Heart left ventricle (tissue), 16 donors: ENCODE measurements at regions not wholly inside any gene's neighbourhood (a gene's known extent, or its start where the extent isn't known, plus 50 kb on each side); places are given as distances from the start of the nearest gene placed in this dataset.

Source experiments
- ATAC-seq, 4 donors: fragments of 200-7000 bp; cut with Tn5 transposase; one replicate each; pipeline ENCODE4 v1.9.1; 2020 to 2022; ENCODE audit warnings: moderate library complexity in 4 of 4, mild to moderate bottlenecking in 3 of 4, moderate number of reproducible peaks in 1 of 4
- DNase-seq, 5 donors: peaks; one replicate each; pipeline ENCODE4 v3.0.0-alpha.2; 2020
- H3K27ac ChIP-seq, 12 donors: fragments of 200-600 bp; sonication (generic) in 4 of 12; one replicate each; pipeline versions ENCODE4 v1.5.0 to v1.8.0; 2016 to 2022; ENCODE audit warnings: mild to moderate bottlenecking in 2 of 12
- H3K27me3 ChIP-seq, 9 donors: fragments of 200-600 bp; sonication (generic) in 2 of 9; one replicate each; pipeline versions ENCODE4 v1.5.1 to v1.8.0; 2016 to 2022; ENCODE audit warnings: mild to moderate bottlenecking in 3 of 9
- H3K36me3 ChIP-seq, 9 donors: fragments of 200-600 bp; sonication (generic) in 2 of 9; one replicate each; pipeline versions ENCODE4 v1.5.0 to v1.8.0; 2018 to 2022; ENCODE audit warnings: mild to moderate bottlenecking in 2 of 9
- H3K4me1 ChIP-seq, 12 donors: fragments of 200-600 bp; sonication (generic) in 4 of 12; one replicate each; pipeline versions ENCODE4 v1.5.0 to v1.8.0; 2016 to 2022; ENCODE audit warnings: mild to moderate bottlenecking in 3 of 12
- H3K4me3 ChIP-seq, 12 donors: fragments of 200-600 bp; sonication (generic) in 4 of 12; one replicate each; pipeline versions ENCODE4 v1.5.0 to v1.8.0; 2017 to 2022; ENCODE audit warnings: mild to moderate bottlenecking in 9 of 12, moderate library complexity in 4 of 12
- H3K9me3 ChIP-seq, 12 donors: fragments of 200-600 bp; sonication (generic) in 4 of 12; one replicate each; pipeline versions ENCODE4 v1.5.0 to v1.8.0; 2016 to 2022; ENCODE audit warnings: mild to moderate bottlenecking in 1 of 12
- CTCF ChIP-seq, 12 donors: fragments of 200-600 bp; sonication (generic) in 4 of 12; IDR thresholded peaks; one replicate each; pipeline versions ENCODE4 v1.5.0 to v1.8.0; 2018 to 2022; ENCODE audit warnings: antibody characterized with exemption in 12 of 12, mild to moderate bottlenecking in 5 of 12
- POLR2A ChIP-seq, 2 donors: fragments of 450-650 bp; IDR thresholded peaks; one replicate each; pipeline ENCODE4 v1.6.1; 2017; ENCODE audit warnings: antibody characterized with exemption in 2 of 2, mild to moderate bottlenecking in 2 of 2, moderate library complexity in 2 of 2
- WGBS, 4 donors: extraction: QIAGEN DNeasy Blood & Tissue Kit in 2 of 4; methylation state at CpG; one replicate each; pipeline versions ENCODE4 v1.1.5 to v1.1.7; 2013 to 2018; 5-methylcytosine and 5-hydroxymethylcytosine counted together
- intact Hi-C, 10 donors: fragments of 100-400 bp; cut with DNase I; formaldehyde crosslinking; loops; one replicate each; pipeline versions ENCODE4 v1.11.1 to v1.14.2; 2022
- donor health status: ischemic (EF 13 %, LVEDD 7.1; RV severe dilation, severe dysfunction).
- donor health status: healthy with polysubstance abuse.
- donor health status: DM: no; HTN: yes; CAD: no.
- donor health status: DM: no; HTN: no; CAD: no.
- donor health status: ischemic (EF 25% LVEDD 6.9; RV normal size, moderate dysfunction).
- donor health status: ischemic (EF 25% LVEDD 5.7; RV mildly dilated, moderate dysfunction).
- donor health status: healthy.
- donor health status: DM: yes; HTN: yes; CAD: no.
- donor health status: ischemic (EF 35%, LVEDD 5.7; RV mildly dilated, moderate dysfunction).
- donor health status: nonischemic (EF 11% LVEDD 7.7; RV severe dilation, severe dysfunction).
- donor health status: DM: yes; HTN: yes; CAD: no.
- donor health status: PGD.
- donor health status: ischemic (EF 29% LVEDD 5.4; RV normal size, mild dysfunction).
- donor health status: nonischemic (EF 23%, LVEDD 6.1; RV moderate dilation, normal function).

DNA sequence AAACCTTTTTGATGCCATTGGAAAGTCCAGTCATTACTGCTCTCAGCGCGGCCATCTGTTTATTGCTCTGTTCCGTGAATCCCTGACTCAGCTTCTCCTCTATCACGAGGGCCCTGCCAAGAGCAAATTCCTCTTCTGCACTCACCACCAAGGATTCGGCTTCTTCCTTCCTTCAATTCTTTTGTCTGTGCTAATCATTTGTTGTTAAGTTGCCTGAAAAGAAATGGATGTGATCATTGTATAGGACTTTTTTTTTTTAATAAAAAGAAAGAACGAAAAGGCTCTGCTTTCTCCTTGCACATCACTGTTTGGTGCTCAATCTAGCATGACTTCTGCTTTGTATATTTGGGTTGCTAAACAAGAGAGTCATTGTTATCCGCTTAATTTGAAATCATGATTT is 128.7 kb upstream of the PIK3R1 start:
- Histone ChIP-seq H3K9me3 (peaks cover 0 to 16% (median 0%) of the 10 kb centered on the region in 12 donors), H3K27ac (peak overlapping the region in 1 of 12 donors; percentile 74), H3K27me3 (no peaks in the 10 kb centered on the region), H3K4me3 (peak overlapping the region in 1 of 12 donors; percentile 12), H3K4me1 (peaks cover 0 to 29% (median 15%) of the 10 kb centered on the region in 12 donors), H3K36me3 (no peaks in the 10 kb centered on the region)
- intact Hi-C loops: no loop called here
- peak in 3 of 4 donors; percentile 74 to 77 (median 76) for ATAC-seq
- WGBS, 4 donors: 48 to 64% (median 54%) methylated on average over 7 of the region's 7 CpGs
- DNase-seq: peak in 4 of 5 donors; percentile 25 to 48 (median 35)
- TF ChIP-seq POLR2A (IDR thresholded peaks at IDR 0.05) (no peak), CTCF (IDR thresholded peaks at IDR 0.05) (no peak)

GRCh38 chr5:68086439-68086838 is 129.1 kb upstream of the PIK3R1 start:
- no peak for DNase-seq
- H3K27me3 ChIP-seq: no peaks in the 10 kb centered on the region
- no peaks in the 10 kb centered on the region for H3K36me3 ChIP-seq
- no peak for TF ChIP-seq CTCF (IDR thresholded peaks at IDR 0.05)
- TF ChIP-seq POLR2A (IDR thresholded peaks at IDR 0.05): no peak
- 74 to 80% (median 79%) methylated on average over 7 of the region's 7 CpGs for WGBS, 4 donors
- H3K27ac ChIP-seq: peak overlapping the region in 2 of 12 donors; percentile 1 to 74
- peak overlapping the region in 1 of 12 donors; percentile 12 for H3K4me3 ChIP-seq
- H3K4me1 ChIP-seq: peaks cover 0 to 29% (median 15%) of the 10 kb centered on the region in 12 donors
- H3K9me3 ChIP-seq: peaks cover 0 to 16% (median 0%) of the 10 kb centered on the region in 12 donors
- intact Hi-C loops: no loop called here
- ATAC-seq: peak in 3 of 4 donors; percentile 20 to 36 (median 30)

DNA sequence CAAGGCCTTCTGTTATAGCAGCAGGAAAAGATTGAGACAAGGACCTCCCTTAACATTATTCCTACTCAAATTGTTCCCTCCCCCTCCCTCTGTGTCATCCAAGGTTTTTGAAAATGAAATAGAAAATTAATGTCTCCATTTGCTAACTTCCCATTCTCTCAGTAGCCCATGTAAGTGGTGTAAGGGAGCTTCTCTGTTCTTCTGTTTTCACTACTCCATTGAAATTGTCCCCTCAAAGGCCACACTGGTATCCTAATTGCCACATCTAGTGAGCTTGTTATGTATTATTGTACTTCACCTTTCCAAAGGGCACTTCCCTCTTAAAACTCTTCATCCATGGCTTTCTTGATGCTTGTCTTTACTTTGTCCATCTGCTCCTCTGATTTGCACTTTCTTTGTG is 131.2 kb upstream of the PIK3R1 start:
- peaks cover 0 to 29% (median 15%) of the 10 kb centered on the region in 12 donors for H3K4me1 ChIP-seq
- H3K9me3 ChIP-seq: peaks cover 0 to 2% (median 0%) of the 10 kb centered on the region in 12 donors
- intact Hi-C loops: no loop called here
- no peak for DNase-seq
- no peak overlapping the region for H3K27ac ChIP-seq
- TF ChIP-seq POLR2A (IDR thresholded peaks at IDR 0.05) (no peak), CTCF (IDR thresholded peaks at IDR 0.05) (no peak)
- H3K27me3 ChIP-seq: no peaks in the 10 kb centered on the region
- H3K36me3 ChIP-seq: no peaks in the 10 kb centered on the region
- ATAC-seq: no peak
- H3K4me3 ChIP-seq: no peak overlapping the region

- no peaks in the 10 kb centered on the region for H3K9me3 ChIP-seq
- 86 to 97% (median 92%) methylated on average over 9 of the region's 9 CpGs for whole genome bisulfite sequencing, 4 donors
Observed at GRCh38 chr5:68080282-68081050, 135.1 kb upstream of the PIK3R1 start.

More at GRCh38 chr5:68080282-68081050, 135.1 kb upstream of the PIK3R1 start:
- Histone ChIP-seq H3K27ac (no peak overlapping the region), H3K27me3 (no peaks in the 10 kb centered on the region), H3K4me1 (no peaks in the 10 kb centered on the region), H3K36me3 (no peaks in the 10 kb centered on the region), H3K4me3 (no peak overlapping the region)
- ATAC-seq: no peak
- intact Hi-C loops: no loop called here
- TF ChIP-seq CTCF (IDR thresholded peaks at IDR 0.05) (no peak), POLR2A (IDR thresholded peaks at IDR 0.05) (no peak)
- no peak for DNase-seq
